Eye (tissue), 1 donor: ENCODE measurements at regions not wholly inside any gene's neighbourhood (a gene's known extent, or its start where the extent isn't known, plus 50 kb on each side); places are given as distances from the start of the nearest gene placed in this dataset.

Source experiments
- DNase-seq: peaks from one replicate; pipeline ENCODE4 v3.0.0-alpha.2; 2015

DNA sequence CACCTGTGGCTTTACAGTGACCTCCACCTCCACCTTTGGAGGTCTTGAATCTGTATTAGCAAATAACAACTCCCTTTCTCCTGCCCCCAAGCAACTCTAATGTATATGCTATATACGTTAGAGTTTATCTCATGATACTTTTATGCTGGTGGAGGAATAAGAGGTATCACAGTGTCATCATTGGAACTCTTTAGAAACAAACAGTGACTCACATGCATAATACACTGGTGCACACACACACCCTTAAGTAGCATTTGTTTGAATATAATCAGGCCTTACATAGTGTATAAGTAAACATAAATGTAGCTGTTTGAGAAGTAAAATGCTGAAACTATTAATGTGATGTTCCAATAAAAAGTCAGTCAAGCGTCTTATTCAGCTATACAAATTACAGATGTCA, 280.2 kb upstream of the C2CD4B start:
- no peak for DNase-seq

DNA sequence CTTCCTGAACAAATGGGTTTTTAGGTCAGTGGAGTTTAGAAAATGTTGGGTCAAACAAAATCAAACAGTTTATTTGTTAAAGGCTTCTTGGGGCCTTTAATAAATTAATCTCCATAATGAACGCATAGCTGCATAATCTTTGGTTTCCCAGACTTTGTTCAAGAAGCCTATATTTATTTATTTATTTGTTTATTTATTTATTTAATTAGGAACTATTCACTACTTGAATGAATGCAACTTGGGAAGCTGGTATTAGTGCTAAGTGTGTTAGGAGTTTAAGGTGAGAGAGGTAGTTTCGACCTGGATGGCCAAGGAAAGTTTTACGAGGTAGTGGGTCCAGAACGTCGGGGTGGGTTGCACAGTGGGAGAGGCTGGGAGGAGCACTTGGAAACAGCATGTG, 281.9 kb upstream of the C2CD4B start:
- DNase-seq, result no peak

DNA sequence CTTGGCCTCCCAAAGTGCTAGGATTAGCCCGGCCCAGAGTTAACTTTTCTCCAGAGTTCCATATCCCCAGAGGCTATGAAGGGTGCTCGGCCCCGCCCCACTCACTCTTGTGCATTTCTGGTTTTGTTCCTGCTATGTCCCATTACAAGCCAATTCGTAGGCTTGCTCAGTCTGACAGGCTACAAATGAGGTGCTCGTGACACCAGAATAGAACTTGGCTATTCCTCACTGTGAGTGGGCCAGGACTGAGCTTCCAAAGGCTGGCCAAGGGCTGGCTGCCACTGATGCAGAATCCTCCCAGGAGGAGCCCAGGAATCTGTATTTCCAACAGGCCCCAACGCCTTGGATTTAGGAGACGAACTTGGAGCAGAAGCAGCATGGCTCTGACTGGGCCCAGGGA, 282.7 kb upstream of the C2CD4B start:
- no peak for DNase-seq

DNA sequence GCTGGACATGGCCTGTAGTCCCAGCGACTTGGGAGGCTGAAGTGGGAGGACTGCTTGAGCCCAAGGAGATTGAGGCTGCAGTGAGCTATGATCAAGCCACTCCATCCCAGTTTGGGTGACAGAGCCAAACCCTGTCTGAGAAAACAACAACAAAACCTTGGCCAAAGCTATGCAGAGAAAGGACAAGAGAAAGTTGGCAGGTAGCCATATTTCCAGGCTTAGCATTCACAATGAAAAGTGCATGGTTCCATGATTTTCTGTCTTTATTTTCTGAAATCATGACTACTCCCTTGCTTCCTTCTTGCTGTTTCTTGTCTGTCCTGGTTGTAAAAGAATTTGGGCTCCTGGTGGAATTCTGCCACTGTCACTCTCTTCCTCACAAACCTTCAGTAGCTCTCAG, 284.6 kb upstream of the C2CD4B start:
- no peak for DNase-seq

DNA sequence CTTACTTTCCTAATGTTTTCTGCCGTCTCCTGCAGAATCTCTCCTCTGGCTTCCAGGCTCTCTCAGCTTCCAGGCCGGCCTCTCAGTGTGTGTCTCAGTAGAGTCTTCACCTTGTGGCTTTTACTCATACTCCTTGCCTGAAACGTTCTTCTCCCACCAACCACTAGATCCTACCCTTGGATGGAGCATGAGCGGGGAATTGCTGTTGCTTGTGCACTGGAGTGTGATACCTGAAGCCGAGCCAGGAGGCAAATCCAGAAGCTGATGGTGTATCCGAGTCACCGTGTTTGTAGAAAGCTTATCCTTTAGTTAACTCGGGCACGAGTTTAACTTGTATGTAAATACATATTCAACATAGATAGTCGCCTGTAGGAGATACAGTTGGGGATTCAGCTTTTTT, 285.0 kb upstream of the C2CD4B start:
- DNase-seq, result no peak

DNA sequence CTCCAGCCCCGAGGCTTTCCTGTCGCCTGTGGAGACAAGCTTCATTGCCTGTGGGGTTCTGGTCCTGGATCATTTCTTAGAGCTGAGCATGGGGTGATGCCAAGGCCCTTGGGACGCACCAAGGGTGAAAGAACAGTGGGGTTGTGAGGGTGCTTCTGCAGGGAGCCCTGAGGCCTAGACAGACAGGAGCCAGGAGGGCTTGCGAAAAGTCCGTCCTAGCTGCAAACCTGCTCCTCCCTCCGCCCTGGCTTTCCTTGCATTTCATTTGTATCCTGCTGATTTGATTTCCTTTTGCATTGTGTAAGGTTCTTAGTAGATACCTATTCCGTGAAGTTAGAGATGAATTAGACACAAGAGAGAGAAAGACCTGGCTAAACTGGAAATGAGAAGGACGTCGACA, 286.9 kb upstream of the C2CD4B start:
- DNase-seq, result no peak

DNA sequence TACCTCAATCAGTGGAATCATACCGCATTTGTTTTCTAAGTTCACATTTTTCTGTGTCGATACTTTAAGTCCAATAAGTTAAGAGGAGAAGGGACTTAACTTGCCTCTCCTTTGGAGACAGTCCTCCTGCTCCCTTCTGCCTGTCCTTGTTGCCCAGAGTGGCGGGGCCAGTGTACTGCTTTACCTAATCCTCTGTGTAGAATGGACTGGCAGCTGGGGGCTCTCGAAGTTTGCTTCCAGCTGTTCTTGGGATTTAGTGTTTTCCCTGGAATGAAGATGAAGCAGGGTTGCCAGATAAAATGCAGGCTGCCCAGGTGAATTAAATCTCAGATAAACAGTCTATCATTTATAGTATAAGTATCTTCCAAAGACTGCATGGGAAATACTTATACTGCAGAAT, 287.6 kb upstream of the C2CD4B start:
- DNase-seq, result no peak

DNA sequence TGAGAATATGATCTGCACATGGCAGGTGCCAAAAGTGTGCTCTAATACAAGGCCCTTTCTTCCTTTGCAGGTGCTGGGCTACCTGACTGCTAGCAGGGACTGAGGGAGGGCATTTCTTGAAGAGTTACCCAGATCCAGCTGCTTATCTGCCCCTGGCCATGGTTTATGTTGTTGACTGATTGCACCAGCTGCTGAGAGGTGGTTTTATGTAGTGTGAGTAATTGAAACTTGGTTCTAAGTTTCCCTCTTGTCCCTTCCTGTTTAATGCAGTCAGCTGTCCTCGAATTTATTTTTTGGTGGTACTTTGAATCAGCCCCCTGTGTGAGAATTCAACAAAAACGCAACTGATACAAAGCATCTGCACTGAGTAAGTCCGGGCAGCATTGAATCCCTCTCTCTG, 288.3 kb upstream of the C2CD4B start:
- DNase-seq, result no peak

DNA sequence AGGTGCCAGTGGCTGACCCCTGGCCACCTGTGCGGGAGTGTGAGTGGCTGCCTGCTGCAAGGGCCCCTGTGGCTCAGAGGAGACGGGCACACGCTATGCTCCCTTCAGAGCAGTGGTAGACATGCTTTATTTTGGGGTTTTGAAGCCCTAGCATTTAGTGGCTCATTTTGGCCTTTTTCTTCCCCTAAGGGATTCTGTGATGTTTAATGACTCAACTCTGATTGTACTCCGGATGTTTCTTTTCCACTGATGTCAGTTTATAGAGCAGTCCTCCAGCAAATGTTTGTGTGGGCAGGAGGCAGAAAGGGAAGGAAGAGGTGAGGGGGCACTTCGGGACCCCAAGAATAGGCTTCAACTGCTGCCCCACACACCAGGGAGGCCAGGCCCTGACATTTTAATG, 288.9 kb upstream of the C2CD4B start:
- DNase-seq, result no peak

DNA sequence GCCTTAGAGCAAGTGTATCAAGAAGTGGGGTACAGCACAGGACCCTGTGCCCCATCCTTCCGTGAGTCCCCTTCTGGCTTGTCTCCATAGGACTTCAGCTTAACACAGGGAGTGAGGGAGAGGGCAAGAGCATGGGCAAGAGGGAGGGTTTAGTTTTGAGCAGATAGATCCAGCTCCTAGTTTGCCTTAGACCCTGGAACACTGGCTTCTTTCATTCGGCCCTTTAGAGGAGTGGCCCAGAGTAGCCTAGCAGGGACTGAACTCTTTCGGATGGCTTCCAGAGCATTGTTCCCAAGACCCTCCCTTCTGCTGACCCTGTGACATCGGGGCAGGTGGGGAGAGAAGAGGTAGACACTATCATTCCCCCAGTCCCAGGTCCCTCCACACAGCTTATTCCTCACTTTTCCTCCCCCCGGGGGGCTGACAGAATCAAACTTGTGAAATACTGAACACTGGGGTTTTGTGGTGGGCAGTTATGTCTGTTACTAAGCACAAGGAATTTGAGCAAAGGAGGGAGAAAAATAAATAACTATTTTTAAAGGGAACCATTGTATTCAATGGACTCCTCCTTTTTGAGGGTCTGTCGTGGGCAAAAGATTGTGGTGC, 289.6 kb upstream of the C2CD4B start:
- no peak for DNase-seq

DNA sequence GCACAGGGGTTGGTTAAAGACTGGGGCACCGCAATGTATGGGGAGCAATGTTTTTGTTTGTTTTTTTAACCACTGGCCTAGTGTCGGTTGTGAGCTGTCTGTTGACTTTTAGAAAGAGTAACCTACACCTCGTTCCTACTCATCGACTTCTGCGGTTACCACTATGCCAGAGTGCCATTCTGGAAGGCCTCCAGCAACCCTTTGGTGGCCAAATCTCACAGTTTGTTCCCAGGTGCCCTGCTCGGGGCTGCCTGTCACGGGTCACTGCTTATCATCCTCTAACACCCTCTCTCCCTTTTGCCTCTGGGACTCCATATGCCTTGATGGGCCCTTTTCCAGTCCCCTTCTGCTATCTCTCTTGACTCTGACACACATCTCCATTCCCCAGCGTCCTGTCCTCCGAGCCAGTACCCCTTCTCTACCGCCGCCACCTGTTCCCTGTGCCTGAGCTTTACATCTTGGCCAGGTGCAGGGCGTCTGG, 290.4 kb upstream of the C2CD4B start:
- DNase-seq, result no peak

DNA sequence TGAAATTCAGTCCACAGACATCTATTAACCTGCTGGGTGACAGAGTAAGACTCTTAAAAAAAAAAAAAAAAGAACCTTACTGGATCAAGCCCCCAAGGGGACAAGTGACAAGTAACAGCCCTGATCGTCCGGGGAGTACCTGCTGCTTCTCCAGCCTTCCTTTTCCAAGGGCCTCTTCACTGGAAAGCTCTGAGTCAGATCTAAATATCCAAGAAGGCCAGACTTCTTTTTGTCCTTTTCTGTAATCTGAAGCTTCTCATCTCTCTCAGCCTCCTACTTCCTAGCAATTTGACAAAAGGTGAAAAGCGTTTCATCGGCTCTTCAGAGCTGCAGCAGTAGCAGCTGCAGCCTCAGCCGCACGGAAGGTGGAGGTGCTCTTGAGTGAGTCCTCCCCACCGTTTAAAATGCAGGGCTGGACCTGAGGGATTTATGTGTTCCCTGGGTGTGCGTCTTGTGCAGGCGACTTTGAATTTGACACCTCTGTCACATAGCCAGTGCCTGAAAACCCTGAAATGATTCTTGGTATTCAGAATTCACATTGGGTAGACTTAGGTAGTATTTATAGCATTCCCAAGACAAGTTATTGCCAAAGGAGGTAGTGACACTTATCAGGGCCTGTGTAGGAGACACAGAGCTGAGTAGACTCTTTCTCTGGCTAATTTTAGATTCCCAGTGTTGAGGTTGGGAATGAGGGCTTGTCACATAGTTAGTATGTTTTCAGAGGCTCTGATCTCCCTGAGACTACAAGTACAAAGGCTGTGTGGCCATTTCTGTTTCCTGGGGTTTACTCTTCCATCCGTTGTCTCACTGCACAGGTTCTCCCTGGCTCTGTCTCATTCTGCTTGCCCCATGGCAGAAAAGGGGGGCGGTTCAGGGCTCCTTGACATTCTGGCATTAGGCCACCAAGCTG, 291.2 kb upstream of the C2CD4B start:
- no peak for DNase-seq

DNA sequence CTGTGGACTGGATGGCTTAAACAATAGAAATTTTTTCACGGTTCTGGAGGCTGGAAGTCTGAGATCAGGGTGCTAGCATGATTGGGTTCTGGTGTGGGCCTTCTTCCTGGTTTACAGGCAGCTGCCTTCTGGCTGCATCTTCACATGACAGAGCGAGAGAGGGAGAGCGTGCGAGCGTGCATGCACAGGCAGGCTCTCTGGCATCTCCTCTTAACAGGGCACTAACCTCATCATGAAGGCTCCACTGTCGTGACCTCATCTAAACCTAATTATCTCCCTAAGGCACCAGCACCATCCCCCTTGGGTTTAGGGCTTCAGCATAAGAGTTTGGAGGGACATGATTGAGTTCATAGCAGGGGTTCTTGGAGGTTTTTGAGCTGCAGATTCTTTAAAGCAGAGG, 292.0 kb upstream of the C2CD4B start:
- DNase-seq, result no peak

DNA sequence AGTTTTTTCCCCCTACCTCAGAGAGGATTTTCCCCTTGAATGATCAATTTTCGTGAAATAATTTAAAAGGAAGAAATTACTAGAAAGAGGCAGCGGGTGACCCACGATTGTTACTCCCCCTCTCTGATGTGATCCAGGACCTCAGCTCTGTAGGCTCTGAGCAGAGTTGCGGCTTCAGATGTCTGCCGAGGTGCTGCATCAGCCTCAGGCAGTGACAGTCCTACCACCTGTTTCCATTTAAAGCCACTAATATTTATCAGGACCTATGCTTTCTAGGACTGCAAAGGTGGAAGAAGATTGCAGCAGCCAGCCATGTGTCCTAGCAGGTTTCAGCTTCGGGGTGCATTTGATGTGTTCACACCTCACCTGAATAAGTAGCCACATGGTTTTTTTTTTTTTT, 294.8 kb upstream of the C2CD4B start:
- DNase-seq, result no peak

DNA sequence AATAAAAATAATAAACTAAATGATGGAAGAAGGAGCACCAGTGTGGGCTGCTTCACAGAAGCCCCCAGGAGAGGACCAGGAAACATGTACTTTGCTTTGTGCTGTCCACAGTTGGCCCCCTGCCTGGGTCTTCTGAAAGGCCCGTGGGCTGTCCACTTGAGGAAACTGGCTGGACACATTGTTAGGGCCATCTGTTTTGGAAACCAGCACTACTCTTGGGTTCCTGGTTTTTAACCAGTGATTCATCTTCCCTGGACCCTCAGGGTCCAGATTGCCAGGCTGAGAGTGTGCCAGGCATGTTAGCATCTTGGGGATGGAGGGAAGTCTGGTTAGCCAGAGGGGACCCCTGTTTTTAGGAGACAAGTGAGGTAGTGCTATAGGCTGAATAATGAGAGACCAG, 297.2 kb upstream of the C2CD4B start:
- DNase-seq, result no peak

DNA sequence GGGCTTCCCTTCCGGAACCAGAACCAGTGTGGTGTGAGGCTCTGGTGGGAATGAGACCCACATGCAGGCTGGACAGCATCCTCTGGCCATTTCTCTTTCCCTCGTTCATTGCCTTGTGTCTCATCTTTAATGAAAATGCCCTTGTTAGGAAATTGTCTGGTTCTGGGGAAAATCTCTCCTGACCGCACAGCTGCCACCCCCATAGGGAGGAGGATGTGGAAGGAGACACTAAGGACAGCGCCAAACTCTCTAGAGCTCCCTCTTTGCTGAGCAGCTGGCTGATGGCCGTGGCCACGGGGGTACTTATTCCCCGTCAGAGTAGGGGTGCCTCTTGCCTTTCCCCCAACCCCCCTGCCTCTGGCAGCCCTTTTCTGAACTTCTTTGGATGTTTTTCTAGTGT, 297.6 kb upstream of the C2CD4B start:
- DNase-seq, result no peak

DNA sequence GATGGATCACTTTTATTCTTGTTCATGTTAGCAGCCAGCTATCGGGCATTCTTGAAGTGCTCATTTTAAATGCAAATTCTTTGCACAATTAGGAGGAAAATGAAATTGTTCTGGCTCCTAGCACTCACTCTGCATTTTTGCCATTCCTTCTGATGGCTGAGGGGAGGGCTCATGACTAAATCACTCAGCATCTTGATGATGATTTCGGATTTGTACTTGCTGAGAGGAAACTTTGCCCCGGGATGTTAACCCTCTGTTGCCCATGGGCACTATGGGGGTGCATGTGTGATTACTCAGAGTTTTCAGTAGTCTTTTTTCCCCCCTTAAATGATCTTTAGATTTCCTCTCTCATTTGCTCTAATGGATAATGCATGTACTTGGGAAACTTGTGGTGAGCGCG, 299.6 kb upstream of the C2CD4B start:
- peak; percentile 77 for DNase-seq

DNA sequence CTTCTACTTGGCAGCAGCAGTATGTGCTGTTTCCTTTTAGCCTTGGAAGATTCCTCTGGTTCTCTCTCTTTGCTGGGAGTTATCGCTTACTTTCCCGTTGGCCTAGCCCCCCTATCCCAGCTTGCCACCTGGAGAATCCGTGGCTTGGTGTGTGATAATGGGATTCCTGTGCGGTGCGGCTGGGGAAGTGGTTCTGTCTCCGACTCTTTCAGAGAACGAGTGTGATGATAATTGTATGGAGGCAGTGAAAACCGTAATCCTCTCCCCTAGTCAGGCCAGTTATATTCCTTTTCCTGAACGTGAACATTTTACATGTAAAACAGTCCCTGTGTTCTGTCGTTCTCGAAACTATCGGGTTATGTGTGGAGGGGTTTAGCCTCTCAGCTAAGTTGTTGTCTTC, 300.1 kb upstream of the C2CD4B start:
- DNase-seq, result no peak

DNA sequence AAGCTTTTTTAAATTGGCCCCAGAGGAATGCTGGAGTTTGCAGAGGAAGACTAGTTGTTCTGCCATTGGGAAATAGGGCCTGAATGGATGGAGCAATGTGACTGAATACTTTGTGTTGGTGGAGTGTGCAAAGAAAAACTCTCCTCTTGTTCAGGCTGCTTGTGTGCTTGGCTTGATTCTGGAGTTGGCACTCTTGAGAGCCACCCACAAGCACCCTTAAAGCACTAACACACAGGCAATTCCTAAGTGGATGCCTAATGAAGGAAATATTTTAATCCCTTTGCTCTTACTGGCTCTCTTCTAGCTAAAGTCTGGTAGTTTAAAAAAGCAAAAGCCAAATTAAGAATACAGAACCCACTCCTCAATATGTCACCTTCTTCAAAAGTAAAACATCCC, 304.4 kb upstream of the C2CD4B start:
- DNase-seq, result no peak

DNA sequence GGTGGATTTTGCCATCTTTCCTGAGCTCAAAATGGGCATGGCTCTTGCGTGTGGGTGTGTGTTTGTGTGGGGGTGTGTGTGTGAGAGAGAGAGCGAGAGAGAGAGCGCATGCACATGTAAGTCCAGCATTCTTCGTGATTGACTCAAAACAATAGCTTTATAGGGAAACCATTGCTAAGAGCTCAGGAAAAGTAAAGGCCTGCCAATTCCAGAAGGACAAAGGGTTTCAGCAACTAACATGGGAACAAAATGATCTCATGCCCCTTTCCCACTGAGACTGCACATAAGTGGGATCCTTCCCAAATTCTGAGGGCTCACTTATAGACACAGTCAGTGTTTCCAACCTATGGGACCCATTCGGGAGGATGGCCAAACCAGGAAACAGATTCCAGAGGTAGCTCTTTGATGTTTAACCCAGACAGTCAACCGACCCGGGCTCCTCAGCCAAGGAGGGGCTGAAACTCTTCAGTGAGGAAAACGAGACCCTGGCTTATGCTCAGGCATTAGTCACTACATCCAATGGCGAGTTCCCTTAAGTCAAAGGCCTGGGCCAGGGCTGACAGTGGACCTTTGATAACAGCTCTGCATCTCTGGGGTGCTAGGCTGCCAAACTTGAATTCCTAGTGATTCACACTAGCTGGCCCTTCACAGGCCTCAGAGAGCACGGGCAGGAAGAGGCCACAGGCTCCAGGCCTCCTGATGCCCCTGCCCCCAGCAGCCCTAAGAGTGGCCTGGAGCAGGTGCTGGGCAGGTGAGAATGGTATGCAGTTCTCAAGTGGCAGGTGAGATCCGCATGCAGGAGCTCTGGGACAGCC, 305.0 kb upstream of the C2CD4B start:
- no peak for DNase-seq

DNA sequence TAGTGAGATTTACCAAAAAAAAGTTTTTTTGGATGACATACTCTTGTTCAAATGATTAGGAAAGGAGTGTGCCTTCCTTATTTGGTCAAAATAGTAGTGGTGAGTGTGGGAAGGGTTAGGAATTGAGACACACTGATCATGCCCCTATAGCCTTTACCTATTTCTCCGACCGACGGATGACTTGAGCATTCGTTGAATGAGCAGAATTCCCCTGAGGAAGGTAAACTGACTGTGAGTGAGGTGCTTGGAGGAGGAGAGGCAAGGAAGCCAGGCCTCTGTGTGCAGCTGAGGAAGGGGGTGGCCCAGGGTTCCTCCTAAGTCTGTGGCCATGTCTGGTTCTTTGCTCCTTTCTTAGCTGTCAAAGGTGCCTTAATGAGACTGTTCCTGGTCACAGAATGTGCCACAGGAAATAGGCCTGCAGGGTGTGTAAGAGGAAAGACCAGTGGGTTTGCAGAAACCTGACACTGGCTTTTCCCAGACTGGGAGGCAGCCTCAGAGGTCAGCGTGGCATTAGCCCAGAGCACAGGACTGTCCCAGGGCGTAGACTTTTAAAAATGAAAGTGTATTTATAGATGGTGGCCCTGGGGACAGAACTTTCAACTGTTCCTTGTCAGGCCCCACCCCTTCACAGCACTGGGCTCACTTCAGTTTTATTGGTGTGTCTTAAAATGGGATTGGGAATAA, 307.7 kb upstream of the C2CD4B start:
- DNase-seq, result no peak

DNA sequence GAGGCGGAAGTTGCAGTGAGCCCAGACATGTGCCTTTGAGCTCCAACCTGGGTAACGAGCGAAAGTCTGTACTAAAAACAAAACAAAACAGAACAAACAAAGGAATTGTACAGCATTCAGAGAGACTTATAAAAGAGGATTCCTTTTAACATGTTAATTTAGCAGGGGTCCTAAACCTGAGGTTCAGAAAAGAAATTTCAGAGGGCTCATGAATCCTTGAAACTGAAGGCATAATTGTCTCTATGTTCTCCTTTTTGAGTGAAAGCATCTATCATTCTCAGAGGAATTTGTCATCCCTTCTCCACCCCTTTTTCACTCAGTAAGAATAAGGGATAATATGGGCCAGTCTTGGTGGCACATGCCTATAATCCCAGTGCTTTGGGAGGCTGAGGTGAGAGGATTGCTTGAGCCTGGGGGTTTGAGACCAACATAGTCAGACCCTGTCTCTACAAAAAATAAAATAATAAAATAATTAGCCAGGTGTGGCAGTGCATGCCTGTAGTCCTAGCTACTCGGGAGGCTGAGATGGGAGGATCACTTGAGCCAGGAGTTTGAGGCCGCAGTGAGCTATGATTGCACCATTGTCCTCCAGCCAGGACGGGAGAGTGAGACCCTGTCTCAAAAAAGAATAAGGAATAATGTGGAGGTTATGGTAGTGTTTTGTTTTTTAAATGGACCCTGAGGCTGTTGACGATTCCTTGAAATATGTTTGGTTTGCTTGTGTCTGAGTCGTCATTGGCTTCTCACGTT, 309.1 kb upstream of the C2CD4B start:
- no peak for DNase-seq

DNA sequence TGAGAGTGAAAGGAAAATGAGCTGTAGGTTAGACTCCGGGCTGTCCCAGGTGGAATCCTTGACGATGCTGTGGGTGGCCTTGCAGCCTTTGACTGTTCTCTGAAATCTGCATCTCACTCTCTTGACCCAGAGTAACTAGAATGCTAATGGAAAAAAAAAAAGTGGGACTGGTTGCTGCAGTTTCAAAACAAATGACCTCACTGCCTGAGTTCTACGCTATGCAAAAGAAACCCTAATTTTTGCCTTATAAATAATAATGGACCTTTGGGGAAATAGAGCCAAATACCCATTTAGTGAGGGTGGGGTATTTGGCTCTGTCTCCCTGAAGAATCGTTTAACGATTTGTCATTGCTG, 309.7 kb upstream of the C2CD4B start:
- no peak for DNase-seq
